GM23338 (cell line): ENCODE measurements at regions not wholly inside any gene's neighbourhood (a gene's known extent, or its start where the extent isn't known, plus 50 kb on each side); places are given as distances from the start of the nearest gene placed in this dataset.

Experiments
- ATAC-seq: fragments of 200-7000 bp; cut with Tn5 transposase; 3 replicates; pipeline ENCODE4 v1.9.1; 2020
- DNase-seq: peaks from one replicate; pipeline ENCODE4 v3.0.0-alpha.2; 2015; ENCODE audit warnings: low spot score
- H2AFZ ChIP-seq: fragments of 200-600 bp; sonication (generic); 2 replicates; pipeline ENCODE4 v1.8.0; 2016; ENCODE audit warnings: antibody characterized with exemption, mild to moderate bottlenecking, moderate library complexity
- H3F3A ChIP-seq: fragments of 200-600 bp; sonication (generic); replicated peaks from 2 replicates; pipeline ENCODE4 v1.8.0; 2017; ENCODE audit warnings: antibody characterized with exemption, mixed run types, low read depth
- H3K27ac ChIP-seq: fragments of 200-600 bp; sonication (generic); 2 replicates; pipeline ENCODE4 v1.6.1; 2016; ENCODE audit warnings: low read depth
- H3K27me3 ChIP-seq: fragments of 200-600 bp; sonication (generic); 2 replicates; pipeline ENCODE4 v1.8.0; 2016; ENCODE audit warnings: mild to moderate bottlenecking, mixed run types, moderate library complexity; ENCODE audit not compliant: insufficient read depth
- H3K36me3 ChIP-seq: fragments of 200-600 bp; sonication (generic); 2 replicates; pipeline ENCODE4 v1.8.0; 2016; ENCODE audit warnings: mild to moderate bottlenecking; ENCODE audit not compliant: insufficient read depth
- H3K4me1 ChIP-seq: fragments of 200-600 bp; sonication (generic); 2 replicates; pipeline ENCODE4 v1.8.0; 2016; ENCODE audit warnings: mild to moderate bottlenecking, moderate library complexity; ENCODE audit not compliant: insufficient read depth
- H3K4me2 ChIP-seq: fragments of 200-600 bp; sonication (generic); 2 replicates; pipeline ENCODE4 v1.7.1; 2017; ENCODE audit warnings: mixed run types
- H3K4me3 ChIP-seq: fragments of 200-600 bp; sonication (generic); 2 replicates; pipeline ENCODE4 v1.6.1; 2016; ENCODE audit warnings: mixed run types
- H3K79me2 ChIP-seq: fragments of 200-600 bp; sonication (generic); replicated peaks from 2 replicates; pipeline ENCODE4 v1.8.0; 2017; ENCODE audit warnings: mild to moderate bottlenecking; ENCODE audit not compliant: insufficient read depth
- H3K9me2 ChIP-seq: fragments of 200-600 bp; sonication (generic); 2 replicates; pipeline ENCODE4 v1.8.0; 2017; ENCODE audit not compliant: insufficient read depth
- H4K20me1 ChIP-seq: fragments of 200-600 bp; sonication (generic); replicated peaks from 2 replicates; pipeline ENCODE4 v1.8.0; 2017; ENCODE audit warnings: mild to moderate bottlenecking; ENCODE audit not compliant: insufficient read depth
- H3K27ac Mint-ChIP-seq: 2 replicates; pipeline ENCODE4 v1.8.0; 2020; ENCODE audit warnings: inconsistent platforms, mild to moderate bottlenecking, moderate library complexity, mixed read lengths
- H3K27me3 Mint-ChIP-seq: 3 replicates; pipeline ENCODE4 v1.8.0; 2022; ENCODE audit warnings: low read depth, mild to moderate bottlenecking, moderate library complexity, mixed read lengths, inconsistent platforms; ENCODE audit not compliant: insufficient read depth, poor library complexity
- H3K36me3 Mint-ChIP-seq: 3 replicates; pipeline ENCODE4 v1.8.0; 2021; ENCODE audit warnings: low read depth, mild to moderate bottlenecking, inconsistent platforms, moderate library complexity, mixed read lengths
- H3K4me1 Mint-ChIP-seq: 3 replicates; pipeline ENCODE4 v1.8.0; 2020; ENCODE audit warnings: mild to moderate bottlenecking, inconsistent platforms, mixed read lengths
- H3K4me3 Mint-ChIP-seq: 3 replicates; pipeline ENCODE4 v1.8.0; 2021; ENCODE audit warnings: moderate library complexity, mild to moderate bottlenecking, inconsistent platforms, mixed read lengths
- H3K9me3 Mint-ChIP-seq: 3 replicates; pipeline ENCODE4 v1.8.0; 2020; ENCODE audit warnings: moderate library complexity, mild to moderate bottlenecking, inconsistent platforms, mixed read lengths
- JUNB ChIP-seq: IDR thresholded peaks from one replicate; pipeline ENCODE4 v1.6.1; 2016; ENCODE audit warnings: antibody characterized with exemption; ENCODE audit not compliant: unreplicated experiment
- NANOG ChIP-seq: IDR thresholded peaks from 2 replicates; pipeline ENCODE4 v1.6.1; 2016; ENCODE audit warnings: antibody characterized with exemption, borderline replicate concordance
- POLR2AphosphoS5 ChIP-seq: IDR thresholded peaks from 2 replicates; pipeline ENCODE4 v1.6.1; 2016; ENCODE audit warnings: antibody characterized with exemption, low read depth
- STAT1 ChIP-seq: IDR thresholded peaks from one replicate; pipeline ENCODE4 v1.6.1; 2016; ENCODE audit warnings: antibody characterized with exemption; ENCODE audit not compliant: unreplicated experiment
- ZNF114 ChIP-seq: fragments of 250-450 bp; sonication (Bioruptor Pico); IDR thresholded peaks from 2 replicates; pipeline ENCODE4 v1.5.0; 2020; ENCODE audit warnings: mild to moderate bottlenecking, moderate library complexity
- ZNF331 ChIP-seq: fragments of 250-450 bp; sonication (Bioruptor Pico); IDR thresholded peaks from 2 replicates; pipeline ENCODE4 v1.5.0; 2020; ENCODE audit warnings: low read depth, mild to moderate bottlenecking, moderate library complexity
- ZNF462 ChIP-seq: fragments of 250-450 bp; sonication (Bioruptor Pico); IDR thresholded peaks from 2 replicates; pipeline ENCODE4 v1.5.0; 2020; ENCODE audit warnings: mild to moderate bottlenecking, moderate library complexity
- TF ChIP-seq, protein P1 (sequence below): IDR thresholded peaks from 2 replicates; pipeline ENCODE4 v1.6.1; 2016; ENCODE audit warnings: antibody characterized with exemption
- TF ChIP-seq, protein P2 (sequence below): IDR thresholded peaks from one replicate; pipeline ENCODE4 v1.6.1; 2018; ENCODE audit warnings: antibody characterized with exemption; ENCODE audit not compliant: unreplicated experiment
- TF ChIP-seq, protein P3 (sequence below), 2 experiments: fragments of 200-600 bp in 1 of 2; sonication (generic) in 1 of 2; conservative IDR thresholded peaks; 2 replicates each; pipeline versions ENCODE4 v1.5.1 to v1.6.1; 2016 to 2017; ENCODE audit warnings: antibody characterized with exemption in 2 of 2, low read depth in 2 of 2, mild to moderate bottlenecking in 2 of 2, moderate library complexity in 1 of 2

DNA sequence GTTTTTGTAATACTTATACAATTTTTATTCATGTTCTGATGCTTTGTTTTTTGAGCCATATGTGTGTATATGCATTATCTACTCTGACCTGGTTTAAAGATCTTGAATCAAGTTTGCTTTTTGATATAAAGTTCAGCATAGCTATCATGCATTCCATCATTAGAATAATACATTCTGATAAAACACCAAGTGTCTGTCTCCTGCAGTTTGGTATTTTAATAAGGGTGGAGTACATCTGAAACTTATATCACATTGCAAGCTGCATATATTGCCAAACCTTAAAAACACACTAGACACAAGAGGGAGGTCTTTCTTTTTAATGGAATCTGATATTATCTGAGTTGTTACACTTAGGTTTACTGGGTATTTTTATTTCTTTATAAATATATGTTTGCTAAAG lies 102.8 kb upstream of the ADAMTSL1 start (continued):
- no peak for TF ChIP-seq ZNF462 (CRISPR knock-in tag)
- TF ChIP-seq POLR2AphosphoS5, result no peak

DNA sequence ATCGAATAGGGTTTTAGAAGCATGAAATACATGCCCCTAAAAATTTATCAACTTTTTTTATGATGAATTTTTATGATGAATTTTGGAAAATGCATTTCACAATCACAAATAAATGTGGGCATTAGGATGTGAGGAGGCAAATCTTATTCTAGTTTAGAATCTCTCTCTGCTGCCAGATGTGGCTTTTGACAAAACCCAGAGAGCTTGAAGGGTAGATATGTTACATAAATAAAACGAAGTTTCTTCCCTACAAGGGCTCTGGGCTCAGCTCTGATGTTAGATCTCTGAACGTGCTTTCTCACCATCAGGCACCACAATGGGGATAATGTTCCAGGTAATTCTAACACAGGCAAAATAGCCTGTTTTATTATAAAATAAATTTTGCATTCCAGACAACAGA lies 102.3 kb upstream of the ADAMTSL1 start:
- Mint-ChIP-seq H3K9me3 (no peaks in the 10 kb centered on the region), H3K4me3 (no peak overlapping the region), H3K4me1 (peaks cover 4% of the 10 kb centered on the region; the same call in 2 of the 3 replicates), H3K27me3 (no peaks in the 10 kb centered on the region), H3K27ac (no peak overlapping the region), H3K36me3 (no peaks in the 10 kb centered on the region)
- H3K36me3 ChIP-seq, result no peaks in the 10 kb centered on the region
- ATAC-seq, result no peak
- H3K4me2 ChIP-seq, result no peak overlapping the region
- no peaks in the 10 kb centered on the region for H3F3A ChIP-seq
- H3K79me2 ChIP-seq, result no peaks in the 10 kb centered on the region
- H2AFZ ChIP-seq, result no peak overlapping the region
- H3K4me1 ChIP-seq, result peaks cover 6% of the 10 kb centered on the region; the same call in 1 of the 2 replicates
- H3K9me2 ChIP-seq, result no peaks in the 10 kb centered on the region
- H3K27me3 ChIP-seq, result no peaks in the 10 kb centered on the region
- no peak overlapping the region for H3K27ac ChIP-seq
- no peak for DNase-seq
- no peaks in the 10 kb centered on the region for H4K20me1 ChIP-seq
- no peak overlapping the region for H3K4me3 ChIP-seq
- TF ChIP-seq POLR2AphosphoS5 (no peak), STAT1 (no peak), JUNB (no peak), ZNF331 (no peak), NANOG (no peak), ZNF114 (CRISPR knock-in tag) (no peak)
- TF ChIP-seq, protein P1, sequence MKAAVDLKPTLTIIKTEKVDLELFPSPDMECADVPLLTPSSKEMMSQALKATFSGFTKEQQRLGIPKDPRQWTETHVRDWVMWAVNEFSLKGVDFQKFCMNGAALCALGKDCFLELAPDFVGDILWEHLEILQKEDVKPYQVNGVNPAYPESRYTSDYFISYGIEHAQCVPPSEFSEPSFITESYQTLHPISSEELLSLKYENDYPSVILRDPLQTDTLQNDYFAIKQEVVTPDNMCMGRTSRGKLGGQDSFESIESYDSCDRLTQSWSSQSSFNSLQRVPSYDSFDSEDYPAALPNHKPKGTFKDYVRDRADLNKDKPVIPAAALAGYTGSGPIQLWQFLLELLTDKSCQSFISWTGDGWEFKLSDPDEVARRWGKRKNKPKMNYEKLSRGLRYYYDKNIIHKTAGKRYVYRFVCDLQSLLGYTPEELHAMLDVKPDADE, result no peak
- TF ChIP-seq, protein P2, sequence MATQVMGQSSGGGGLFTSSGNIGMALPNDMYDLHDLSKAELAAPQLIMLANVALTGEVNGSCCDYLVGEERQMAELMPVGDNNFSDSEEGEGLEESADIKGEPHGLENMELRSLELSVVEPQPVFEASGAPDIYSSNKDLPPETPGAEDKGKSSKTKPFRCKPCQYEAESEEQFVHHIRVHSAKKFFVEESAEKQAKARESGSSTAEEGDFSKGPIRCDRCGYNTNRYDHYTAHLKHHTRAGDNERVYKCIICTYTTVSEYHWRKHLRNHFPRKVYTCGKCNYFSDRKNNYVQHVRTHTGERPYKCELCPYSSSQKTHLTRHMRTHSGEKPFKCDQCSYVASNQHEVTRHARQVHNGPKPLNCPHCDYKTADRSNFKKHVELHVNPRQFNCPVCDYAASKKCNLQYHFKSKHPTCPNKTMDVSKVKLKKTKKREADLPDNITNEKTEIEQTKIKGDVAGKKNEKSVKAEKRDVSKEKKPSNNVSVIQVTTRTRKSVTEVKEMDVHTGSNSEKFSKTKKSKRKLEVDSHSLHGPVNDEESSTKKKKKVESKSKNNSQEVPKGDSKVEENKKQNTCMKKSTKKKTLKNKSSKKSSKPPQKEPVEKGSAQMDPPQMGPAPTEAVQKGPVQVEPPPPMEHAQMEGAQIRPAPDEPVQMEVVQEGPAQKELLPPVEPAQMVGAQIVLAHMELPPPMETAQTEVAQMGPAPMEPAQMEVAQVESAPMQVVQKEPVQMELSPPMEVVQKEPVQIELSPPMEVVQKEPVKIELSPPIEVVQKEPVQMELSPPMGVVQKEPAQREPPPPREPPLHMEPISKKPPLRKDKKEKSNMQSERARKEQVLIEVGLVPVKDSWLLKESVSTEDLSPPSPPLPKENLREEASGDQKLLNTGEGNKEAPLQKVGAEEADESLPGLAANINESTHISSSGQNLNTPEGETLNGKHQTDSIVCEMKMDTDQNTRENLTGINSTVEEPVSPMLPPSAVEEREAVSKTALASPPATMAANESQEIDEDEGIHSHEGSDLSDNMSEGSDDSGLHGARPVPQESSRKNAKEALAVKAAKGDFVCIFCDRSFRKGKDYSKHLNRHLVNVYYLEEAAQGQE, result no peak
- TF ChIP-seq, protein P3, sequence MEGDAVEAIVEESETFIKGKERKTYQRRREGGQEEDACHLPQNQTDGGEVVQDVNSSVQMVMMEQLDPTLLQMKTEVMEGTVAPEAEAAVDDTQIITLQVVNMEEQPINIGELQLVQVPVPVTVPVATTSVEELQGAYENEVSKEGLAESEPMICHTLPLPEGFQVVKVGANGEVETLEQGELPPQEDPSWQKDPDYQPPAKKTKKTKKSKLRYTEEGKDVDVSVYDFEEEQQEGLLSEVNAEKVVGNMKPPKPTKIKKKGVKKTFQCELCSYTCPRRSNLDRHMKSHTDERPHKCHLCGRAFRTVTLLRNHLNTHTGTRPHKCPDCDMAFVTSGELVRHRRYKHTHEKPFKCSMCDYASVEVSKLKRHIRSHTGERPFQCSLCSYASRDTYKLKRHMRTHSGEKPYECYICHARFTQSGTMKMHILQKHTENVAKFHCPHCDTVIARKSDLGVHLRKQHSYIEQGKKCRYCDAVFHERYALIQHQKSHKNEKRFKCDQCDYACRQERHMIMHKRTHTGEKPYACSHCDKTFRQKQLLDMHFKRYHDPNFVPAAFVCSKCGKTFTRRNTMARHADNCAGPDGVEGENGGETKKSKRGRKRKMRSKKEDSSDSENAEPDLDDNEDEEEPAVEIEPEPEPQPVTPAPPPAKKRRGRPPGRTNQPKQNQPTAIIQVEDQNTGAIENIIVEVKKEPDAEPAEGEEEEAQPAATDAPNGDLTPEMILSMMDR (conservative IDR thresholded peaks at IDR 0.05; ENCODE audit: low read depth in 2 of 2), result no peak
